NCI-H2107 treated with DMSO at 0.1 percent for 48 hours (cell line): ENCODE measurements at regions not wholly inside any gene's neighbourhood (a gene's known extent, or its start where the extent isn't known, plus 50 kb on each side); places are given as distances from the start of the nearest gene placed in this dataset.
"Not testable (repeated sequence)": the region's sequence is repeated elsewhere in the genome, so short reads cannot be mapped to it uniquely, and the experiment has no call there.

Experiments
- DNase-seq: peaks from one replicate; lab custom pipeline; 2025; ENCODE audit not compliant: unreplicated experiment; lab: John Stamatoyannopoulos, UW

GRCh38 chr3:197459571-197459970 lies 96.2 kb downstream of the BDH1 start:
- DNase-seq, result not testable (repeated sequence)

GRCh38 chr3:197458906-197459470 lies 96.8 kb downstream of the BDH1 start:
- no peak for DNase-seq

- DNase-seq, result no peak
Observed at GRCh38 chr3:197458179-197458707, 97.5 kb downstream of the BDH1 start.

- DNase-seq, result no peak
Observed at GRCh38 chr3:197456261-197457091, 99.3 kb downstream of the BDH1 start.

DNA sequence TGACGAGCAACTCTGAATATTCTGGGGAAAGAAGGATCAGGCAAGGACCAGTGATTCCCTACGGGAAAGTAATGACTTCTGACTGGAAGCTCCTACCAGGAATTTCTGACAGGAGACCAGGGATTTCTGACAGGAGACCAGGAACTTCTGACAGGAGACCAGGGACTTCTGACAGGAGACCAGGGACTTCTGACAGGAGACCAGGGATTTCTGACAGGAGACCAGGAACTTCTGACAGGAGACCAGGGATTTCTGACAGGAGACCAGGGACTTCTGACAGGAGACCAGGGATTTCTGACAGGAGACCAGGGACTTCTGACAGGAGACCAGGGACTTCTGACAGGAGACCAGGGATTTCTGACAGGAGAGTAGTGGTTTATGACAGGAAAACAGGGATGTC lies 100.9 kb downstream of the BDH1 start:
- not testable (repeated sequence) for DNase-seq

DNA sequence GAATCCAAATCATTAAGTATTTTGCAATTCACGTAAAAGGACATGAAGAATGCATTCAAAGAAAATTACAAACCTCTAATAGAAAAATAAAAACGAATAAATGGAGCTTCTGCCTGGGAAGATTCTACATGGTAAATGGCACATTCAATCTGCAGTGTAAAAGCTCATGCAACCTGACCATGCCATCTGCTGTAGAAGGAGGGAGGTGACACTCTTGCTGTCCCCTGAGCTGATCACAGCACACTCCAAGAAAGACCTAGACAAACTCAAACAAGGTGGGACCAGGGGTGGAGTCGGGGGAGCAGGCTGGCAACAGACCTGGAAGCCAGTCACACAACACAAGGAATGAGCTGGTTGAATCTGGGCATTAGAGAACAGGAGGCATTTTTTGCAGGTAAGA lies 101.8 kb downstream of the BDH1 start:
- DNase-seq, result peak; percentile 44

GRCh38 chr3:197450810-197451209 lies 105.0 kb downstream of the BDH1 start:
- DNase-seq, result no peak

DNA sequence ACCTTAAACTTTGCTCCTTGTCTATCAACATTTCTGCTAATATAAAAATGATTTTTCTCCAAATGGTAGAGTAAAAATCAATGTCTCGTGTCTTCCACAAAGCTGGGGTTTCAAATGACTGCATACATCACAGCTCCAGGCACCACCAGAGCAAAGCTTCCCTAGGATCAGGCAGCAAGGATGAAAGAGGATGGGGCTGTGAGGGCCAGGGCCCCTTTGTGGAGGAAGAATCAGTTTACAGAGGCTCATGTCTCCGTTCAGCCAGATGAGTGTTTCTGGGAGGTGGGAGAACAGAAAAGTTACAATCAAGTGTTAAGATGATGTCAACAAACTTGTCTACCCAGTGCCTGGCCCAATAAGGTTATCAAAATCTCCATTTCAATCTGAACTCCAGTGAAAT lies 105.5 kb downstream of the BDH1 start:
- no peak for DNase-seq

DNA sequence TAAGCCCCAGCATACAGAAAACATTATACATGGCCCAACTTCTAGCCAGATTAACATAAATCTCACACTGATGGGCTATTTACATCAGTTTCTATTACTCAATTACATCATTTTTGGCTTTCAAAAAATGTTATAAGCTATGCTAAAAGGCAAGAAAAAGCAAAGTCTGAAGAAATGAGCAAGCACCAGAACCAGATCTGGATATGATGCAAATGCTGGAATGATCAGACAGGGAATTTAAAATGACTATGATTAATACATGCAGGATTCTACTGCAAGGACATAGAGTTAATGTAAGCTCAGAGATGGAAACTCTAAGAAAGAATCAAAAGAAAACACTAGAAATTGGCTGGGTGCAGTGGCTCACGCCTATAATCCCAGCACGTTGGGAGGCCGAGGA lies 106.6 kb downstream of the BDH1 start:
- DNase-seq, result not testable (repeated sequence)

GRCh38 chr3:197447781-197448180 lies 108.0 kb downstream of the BDH1 start:
- DNase-seq, result not testable (repeated sequence)

- DNase-seq, result no peak
Observed at GRCh38 chr3:197447057-197447456, 108.7 kb downstream of the BDH1 start.

GRCh38 chr3:197446700-197447056 lies 109.1 kb downstream of the BDH1 start:
- DNase-seq, result no peak

- DNase-seq, result no peak
Observed at GRCh38 chr3:197445896-197446699, 109.7 kb downstream of the BDH1 start.

DNA sequence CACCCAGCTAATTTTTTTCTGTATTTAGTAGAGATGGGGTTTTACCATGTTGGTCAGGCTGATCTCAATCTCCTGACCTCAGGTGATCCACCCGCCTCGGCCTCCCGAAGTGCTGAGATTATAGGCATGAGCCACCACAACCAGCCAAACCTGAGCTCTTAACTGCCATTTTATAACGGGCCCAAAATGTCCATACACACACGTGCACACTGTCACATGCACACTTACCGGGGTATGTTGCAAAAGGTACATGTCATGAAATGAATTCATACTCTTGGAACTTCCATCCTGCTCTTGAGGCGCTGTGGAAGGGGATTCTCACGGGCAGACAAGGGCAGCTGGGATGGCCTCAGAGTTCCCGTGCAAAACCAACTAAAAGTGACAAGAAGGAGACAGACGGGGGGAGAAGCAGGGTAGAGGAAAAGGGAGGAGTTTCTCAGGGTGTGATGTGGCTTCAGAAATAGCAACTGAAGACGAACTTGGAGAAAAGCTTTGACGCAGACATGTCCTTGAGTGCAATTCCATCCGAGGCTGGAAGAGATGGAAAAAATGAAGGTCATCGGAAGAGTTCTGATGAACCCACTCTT lies 110.9 kb downstream of the BDH1 start:
- no peak for DNase-seq

- no peak for DNase-seq
Observed at GRCh38 chr3:197443506-197443905, 112.3 kb downstream of the BDH1 start.

DNA sequence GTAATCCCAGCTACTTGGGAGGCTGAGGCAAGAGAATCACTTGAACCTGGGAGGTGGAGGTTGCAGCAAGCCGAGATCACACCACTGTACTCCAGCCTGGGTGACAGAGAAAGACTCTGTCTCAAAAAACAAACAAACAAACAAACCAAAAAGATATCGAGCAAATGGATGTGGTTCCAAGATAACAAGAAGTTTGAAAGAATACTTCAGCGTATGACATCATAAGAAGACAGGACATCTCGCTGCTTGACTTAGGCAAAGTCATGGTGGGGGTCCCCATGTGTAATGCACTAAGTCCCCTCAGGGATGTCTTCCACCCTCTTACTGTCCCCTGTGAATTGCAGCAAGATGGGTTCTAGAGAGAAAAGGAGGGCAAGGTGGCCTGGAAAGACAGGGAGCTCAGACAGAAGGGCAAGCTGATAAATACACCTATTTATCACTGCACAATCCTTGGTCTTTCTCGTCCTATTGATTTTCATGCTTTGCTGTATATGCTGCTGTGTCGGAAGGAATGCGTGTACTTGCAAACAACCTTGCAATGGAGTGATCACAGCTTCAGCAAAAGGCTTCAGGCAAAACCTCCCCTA lies 115.0 kb downstream of the BDH1 start:
- DNase-seq, result no peak

GRCh38 chr3:197438906-197439305 lies 116.9 kb downstream of the BDH1 start:
- DNase-seq, result no peak

GRCh38 chr3:197435426-197435825 lies 120.3 kb downstream of the BDH1 start:
- DNase-seq, result no peak

GRCh38 chr3:197434830-197435229 lies 120.9 kb downstream of the BDH1 start:
- no peak for DNase-seq

DNA sequence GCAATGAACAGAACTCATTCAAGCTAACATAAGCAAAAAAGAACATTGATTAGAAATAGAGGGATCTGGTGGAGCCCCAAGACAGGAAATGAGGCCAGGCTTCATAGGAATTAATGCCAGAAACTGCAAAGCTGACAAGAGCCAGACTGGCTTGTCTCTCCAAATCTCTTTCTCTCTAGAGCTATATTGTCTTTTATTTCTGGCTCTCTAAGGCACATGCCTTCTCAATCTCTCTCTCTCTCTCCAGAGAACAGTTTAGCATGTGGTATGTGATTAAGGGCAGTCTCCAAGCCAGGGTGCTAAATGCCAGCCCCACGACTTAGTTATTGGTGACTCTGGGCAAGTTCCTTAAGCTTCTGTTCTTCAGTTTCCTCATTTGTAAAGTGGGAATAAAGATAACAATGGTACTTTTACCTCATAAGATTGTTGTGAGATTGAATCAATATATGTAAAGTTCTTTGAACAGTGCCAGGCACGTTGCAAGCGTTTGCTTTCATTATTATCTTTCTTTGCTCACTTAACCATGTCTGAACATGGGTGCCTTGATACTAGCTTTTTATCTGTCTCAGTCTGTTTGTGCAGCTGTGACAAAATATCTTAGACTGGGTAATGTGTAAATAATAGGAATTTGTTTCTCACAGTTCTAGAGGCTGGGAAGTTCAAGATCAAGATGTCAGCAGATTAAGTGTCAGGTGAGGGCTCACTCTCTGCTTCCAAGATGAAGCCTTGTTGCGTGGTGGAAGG lies 123.2 kb downstream of the BDH1 start:
- DNase-seq, result no peak
